Panc1 (cell line): ENCODE measurements at regions not wholly inside any gene's neighbourhood (a gene's known extent, or its start where the extent isn't known, plus 50 kb on each side); places are given as distances from the start of the nearest gene placed in this dataset.

ENCODE experiments used
- POLR2AphosphoS5 ChIP-seq: IDR thresholded peaks from 2 replicates; pipeline ENCODE4 v1.6.1; 2012; ENCODE audit warnings: mild to moderate bottlenecking, low read depth, low read length, moderate library complexity
- TF ChIP-seq, protein P1 (sequence below): fragments of 450-650 bp; IDR thresholded peaks from 2 replicates; pipeline ENCODE4 v1.5.1; 2017; ENCODE audit warnings: mild to moderate bottlenecking
- TF ChIP-seq, protein P2 (sequence below), 2 experiments: IDR thresholded peaks; 2 replicates each; pipeline ENCODE4 v1.6.1; 2011 to 2012; ENCODE audit warnings: low read depth in 2 of 2, control low read depth in 1 of 2, low read length in 1 of 2, mild to moderate bottlenecking in 1 of 2, moderate library complexity in 1 of 2; ENCODE audit not compliant: insufficient read depth in 1 of 2

DNA sequence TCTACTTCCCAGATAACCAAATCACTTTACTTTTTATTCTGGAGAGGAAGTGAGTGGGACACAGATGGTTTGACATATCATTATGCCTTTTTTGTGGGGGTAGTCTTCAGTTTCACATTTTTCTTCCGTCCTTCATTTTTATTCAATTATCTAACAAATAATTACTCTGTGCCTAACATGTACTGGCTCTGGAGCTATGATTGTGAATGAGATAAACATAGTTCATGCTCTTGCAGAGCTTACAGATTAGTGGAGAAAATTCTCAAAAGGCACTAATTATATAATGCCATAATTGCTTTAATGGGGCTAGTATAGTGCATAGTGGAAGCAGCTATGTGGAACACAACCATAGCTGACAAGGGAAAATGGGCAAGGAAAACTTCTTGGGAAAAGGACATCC lies 303.6 kb upstream of the TFPI start:
- no peak for TF ChIP-seq POLR2AphosphoS5
- TF ChIP-seq, protein P1, sequence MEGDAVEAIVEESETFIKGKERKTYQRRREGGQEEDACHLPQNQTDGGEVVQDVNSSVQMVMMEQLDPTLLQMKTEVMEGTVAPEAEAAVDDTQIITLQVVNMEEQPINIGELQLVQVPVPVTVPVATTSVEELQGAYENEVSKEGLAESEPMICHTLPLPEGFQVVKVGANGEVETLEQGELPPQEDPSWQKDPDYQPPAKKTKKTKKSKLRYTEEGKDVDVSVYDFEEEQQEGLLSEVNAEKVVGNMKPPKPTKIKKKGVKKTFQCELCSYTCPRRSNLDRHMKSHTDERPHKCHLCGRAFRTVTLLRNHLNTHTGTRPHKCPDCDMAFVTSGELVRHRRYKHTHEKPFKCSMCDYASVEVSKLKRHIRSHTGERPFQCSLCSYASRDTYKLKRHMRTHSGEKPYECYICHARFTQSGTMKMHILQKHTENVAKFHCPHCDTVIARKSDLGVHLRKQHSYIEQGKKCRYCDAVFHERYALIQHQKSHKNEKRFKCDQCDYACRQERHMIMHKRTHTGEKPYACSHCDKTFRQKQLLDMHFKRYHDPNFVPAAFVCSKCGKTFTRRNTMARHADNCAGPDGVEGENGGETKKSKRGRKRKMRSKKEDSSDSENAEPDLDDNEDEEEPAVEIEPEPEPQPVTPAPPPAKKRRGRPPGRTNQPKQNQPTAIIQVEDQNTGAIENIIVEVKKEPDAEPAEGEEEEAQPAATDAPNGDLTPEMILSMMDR = no peak
- TF ChIP-seq, protein P2, sequence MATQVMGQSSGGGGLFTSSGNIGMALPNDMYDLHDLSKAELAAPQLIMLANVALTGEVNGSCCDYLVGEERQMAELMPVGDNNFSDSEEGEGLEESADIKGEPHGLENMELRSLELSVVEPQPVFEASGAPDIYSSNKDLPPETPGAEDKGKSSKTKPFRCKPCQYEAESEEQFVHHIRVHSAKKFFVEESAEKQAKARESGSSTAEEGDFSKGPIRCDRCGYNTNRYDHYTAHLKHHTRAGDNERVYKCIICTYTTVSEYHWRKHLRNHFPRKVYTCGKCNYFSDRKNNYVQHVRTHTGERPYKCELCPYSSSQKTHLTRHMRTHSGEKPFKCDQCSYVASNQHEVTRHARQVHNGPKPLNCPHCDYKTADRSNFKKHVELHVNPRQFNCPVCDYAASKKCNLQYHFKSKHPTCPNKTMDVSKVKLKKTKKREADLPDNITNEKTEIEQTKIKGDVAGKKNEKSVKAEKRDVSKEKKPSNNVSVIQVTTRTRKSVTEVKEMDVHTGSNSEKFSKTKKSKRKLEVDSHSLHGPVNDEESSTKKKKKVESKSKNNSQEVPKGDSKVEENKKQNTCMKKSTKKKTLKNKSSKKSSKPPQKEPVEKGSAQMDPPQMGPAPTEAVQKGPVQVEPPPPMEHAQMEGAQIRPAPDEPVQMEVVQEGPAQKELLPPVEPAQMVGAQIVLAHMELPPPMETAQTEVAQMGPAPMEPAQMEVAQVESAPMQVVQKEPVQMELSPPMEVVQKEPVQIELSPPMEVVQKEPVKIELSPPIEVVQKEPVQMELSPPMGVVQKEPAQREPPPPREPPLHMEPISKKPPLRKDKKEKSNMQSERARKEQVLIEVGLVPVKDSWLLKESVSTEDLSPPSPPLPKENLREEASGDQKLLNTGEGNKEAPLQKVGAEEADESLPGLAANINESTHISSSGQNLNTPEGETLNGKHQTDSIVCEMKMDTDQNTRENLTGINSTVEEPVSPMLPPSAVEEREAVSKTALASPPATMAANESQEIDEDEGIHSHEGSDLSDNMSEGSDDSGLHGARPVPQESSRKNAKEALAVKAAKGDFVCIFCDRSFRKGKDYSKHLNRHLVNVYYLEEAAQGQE (IDR thresholded peaks at IDR 0.05; ENCODE audit: insufficient read depth in 1 of 2, low read depth in 2 of 2, low read length in 1 of 2) = no peak
